Stimulated activated CD4-positive, alpha-beta T cell treated with anti-CD3 and anti-CD28 coated beads, Interleukin-1b, Interleukin-23, amount 100 ng/mL, for 24 hours (primary cell): ENCODE measurements at regions not wholly inside any gene's neighbourhood (a gene's known extent, or its start where the extent isn't known, plus 50 kb on each side); places are given as distances from the start of the nearest gene placed in this dataset.
"Not testable (repeated sequence)": the region's sequence is repeated elsewhere in the genome, so short reads cannot be mapped to it uniquely, and the experiment has no call there.

Experiments used
- DNase-seq, 4 experiments: peaks; one replicate each; pipeline ENCODE4 v3.0.0-alpha.2; 2020; ENCODE audit warnings: low read depth in 4 of 4, low spot score in 1 of 4

DNA sequence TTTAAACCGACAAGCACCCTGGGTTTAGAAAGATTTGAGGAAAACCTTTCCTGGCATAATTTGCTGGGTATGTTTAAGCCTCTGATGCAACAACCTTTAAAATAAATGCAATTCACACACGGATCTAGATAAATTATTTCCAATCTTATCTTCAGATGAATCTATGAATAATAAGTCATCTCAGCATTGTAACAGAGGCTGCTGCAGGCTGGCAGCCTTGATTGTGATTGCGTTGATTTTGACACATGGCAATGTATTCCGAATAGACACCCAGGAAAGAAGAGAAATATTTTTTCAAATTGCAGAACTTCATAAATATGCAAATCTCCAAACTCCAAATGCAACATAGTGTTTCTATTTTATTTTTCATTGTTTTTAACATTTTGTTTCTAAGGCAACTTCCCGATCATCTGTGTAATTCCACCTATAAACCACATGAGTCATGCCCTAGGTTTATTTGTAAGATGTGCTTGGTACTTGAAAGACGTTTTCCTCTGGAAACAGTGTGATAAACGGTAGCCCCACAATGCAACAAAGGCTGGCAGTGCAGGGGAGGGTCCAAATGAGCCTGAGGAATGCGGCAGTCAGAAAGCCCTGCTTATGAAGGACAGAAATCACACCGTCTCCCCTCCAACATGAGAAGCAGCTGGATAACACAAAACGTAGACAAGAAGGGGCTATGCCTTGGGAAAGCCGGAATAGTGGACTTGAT lies 359.0 kb downstream of the BRD1 start:
- no peak for DNase-seq

- DNase-seq: no peak
These were observed 360.6 kb downstream of the BRD1 start for GRCh38 chr22:49466878-49467595.

DNA sequence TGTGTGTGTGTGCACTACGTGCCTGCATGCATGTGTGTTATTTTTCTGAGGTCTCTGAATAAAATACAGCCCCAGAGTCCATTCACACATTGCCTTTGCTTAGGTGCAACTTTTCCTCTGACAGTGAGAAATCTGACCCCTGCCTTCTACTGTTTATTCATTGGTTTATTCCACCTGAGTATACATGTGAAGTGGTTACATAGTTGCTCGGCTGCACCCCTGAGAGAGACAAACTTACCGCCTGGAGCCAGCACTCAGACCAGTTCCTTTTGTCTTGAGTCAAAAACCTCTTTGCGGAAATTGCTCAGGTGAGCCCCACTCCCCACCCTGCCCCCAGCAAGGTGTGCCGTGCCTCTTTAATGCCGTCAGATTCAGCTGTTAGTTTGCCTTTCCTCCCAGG lies 363.6 kb downstream of the BRD1 start:
- no peak for DNase-seq

- no peak for DNase-seq
These were observed 364.9 kb downstream of the BRD1 start for GRCh38 chr22:49462795-49463194.

DNA sequence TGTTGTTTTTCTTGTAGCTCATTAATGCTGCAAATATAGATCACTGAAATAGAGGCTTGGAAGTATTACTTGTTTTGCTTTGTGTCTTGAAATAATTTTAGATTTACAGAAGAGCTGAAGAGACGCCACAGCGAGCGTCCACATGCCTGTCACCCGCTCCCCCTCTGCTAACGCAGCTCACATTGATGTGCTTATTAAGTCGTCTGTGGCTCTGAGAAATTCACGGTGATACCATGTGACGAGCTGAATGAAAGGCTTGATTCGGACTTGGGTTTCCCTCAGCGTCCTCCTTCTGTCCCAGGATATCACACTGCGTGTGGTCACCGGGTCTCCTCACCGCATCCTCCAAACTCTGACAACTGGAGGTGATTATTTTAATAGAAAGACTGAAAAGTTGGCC lies 365.4 kb downstream of the BRD1 start:
- no peak for DNase-seq

- DNase-seq: no peak
These were observed 366.0 kb downstream of the BRD1 start for GRCh38 chr22:49461674-49462073.

DNA sequence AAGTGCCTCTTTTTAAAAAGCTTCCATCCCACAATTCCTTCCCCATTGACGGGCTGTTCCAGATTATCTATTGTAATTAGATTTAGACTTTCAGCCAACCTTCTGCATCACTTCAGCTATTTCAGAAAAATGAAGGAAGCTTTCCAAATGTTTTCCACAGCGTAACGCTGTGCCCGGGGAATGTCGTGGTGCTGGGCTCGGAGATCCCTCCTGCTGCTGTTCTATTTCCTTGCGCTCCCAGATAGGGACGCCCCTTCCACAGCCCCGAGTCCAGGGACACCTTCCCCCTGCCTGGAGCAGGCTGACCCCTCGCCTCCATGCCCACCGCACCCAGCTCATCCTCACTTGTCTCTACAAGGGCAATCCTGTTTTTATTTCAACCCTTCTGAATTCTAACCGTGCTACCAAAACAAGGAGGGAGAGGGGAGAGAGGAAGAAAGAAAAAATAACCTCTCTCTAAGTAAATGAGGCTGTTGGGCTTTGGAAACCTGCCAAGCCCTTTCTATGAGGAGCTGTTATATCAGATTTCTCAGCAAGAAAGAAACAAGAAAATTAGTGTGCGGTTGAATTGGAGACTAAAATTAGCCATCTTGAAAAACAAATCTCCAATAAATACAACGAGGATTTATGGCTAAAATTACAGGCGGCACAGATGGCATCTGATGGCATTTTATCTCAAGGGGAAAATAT lies 366.9 kb downstream of the BRD1 start:
- no peak for DNase-seq

DNA sequence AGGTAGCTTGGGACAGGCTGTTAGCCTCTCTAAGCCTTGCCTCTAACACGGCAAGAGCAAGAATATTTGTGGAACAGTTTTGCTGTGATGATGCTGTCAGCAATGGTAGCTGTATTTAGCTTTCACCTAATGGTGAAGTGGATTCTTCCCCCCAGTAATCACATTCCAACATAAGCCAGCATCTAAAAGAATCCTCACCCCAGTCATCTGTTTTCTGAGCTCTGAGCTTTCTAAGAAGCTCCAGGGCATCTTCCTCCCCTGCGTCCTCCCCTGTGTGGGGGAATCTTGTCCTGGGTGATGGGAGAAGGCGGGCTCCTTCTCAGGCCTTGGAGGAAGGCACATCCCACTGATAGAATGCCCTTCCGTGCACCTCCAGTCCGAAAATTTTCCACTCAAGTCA lies 367.6 kb downstream of the BRD1 start:
- no peak for DNase-seq

GRCh38 chr22:49458708-49459099 lies 369.0 kb downstream of the BRD1 start:
- no peak for DNase-seq

DNA sequence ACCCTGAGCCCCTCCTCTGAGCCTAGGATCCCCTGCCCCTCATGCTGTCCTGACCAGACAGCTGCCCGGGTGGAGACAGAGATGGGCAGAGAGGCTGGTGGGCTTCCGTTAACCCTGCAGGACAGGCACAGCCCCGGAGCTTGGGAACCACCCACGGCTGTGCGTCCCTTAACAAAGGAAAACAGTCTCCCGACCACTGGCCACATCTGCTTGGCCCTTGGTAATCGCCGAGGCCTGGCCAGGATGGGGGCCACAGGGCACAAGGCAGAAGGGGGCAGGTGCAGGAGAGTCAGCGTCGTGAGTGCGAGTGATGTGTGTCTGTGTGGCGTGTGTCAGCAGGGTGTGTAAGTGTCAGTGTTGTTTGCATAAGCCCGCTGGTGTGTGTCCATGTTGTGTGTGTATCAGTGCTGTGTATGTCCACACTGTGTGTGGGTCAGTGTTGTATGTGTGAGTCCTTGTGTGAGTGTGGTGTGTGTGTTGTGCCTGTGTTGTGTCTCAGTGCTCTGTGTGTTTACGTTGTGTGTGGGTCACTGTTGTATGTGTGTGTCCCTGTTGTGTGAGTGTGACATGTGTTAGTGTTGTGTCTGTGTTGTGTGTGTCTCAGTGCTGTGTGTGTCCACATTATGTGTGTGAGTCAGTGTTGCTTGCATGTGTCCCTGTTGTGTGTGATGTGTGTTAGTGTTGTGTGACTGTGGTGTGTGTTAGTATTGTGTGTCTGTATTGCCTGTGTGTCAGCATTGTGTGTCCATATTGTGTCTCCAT lies 369.5 kb downstream of the BRD1 start:
- DNase-seq: no peak

- no peak for DNase-seq
These were observed 370.5 kb downstream of the BRD1 start for GRCh38 chr22:49457146-49457545.

GRCh38 chr22:49455595-49455994 lies 372.1 kb downstream of the BRD1 start:
- no peak for DNase-seq

- no peak for DNase-seq
These were observed 372.9 kb downstream of the BRD1 start for GRCh38 chr22:49454726-49455125.

GRCh38 chr22:49453771-49454170 lies 373.9 kb downstream of the BRD1 start:
- DNase-seq: no peak

GRCh38 chr22:49453019-49453418 lies 374.7 kb downstream of the BRD1 start:
- not testable (repeated sequence) for DNase-seq

- no peak for DNase-seq
These were observed 375.2 kb downstream of the BRD1 start for GRCh38 chr22:49452362-49452946.

DNA sequence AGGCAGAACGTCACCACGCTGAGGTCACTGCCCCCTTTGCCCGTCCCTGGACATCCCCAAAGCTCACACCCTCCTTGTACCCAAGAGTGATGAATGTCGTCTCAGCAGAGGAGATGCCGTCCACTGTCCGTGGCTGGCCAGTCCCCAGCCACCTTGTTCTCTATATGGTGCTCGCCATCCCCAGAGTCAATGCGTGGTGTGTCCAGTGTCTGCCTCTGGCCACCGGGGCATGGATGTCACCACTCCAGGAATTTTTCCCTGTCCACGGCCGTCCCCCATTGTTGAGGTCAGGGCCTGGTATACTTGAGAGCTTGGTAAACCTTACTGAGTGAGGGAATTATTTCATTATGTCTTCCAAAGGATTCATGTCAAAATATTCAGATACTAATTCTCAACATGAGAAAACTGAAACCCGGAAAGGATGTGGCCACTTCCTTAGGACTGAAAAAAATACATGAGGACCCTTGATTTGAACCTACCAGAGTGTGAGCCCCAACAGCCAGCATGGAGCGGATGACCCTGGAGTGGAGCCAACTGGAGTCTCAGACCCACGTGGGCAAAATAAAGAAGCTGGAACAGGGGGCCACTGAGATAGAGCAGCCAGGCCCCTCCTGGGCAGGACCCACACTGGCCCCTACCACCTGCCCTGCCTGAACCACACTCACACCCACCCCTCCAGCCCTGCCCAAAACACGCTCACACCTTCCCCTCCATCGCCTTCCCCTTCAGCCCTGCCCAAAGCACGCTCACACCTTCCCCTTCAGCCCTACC lies 376.4 kb downstream of the BRD1 start:
- DNase-seq: no peak

GRCh38 chr22:49450498-49450897 lies 377.2 kb downstream of the BRD1 start:
- no peak for DNase-seq

DNA sequence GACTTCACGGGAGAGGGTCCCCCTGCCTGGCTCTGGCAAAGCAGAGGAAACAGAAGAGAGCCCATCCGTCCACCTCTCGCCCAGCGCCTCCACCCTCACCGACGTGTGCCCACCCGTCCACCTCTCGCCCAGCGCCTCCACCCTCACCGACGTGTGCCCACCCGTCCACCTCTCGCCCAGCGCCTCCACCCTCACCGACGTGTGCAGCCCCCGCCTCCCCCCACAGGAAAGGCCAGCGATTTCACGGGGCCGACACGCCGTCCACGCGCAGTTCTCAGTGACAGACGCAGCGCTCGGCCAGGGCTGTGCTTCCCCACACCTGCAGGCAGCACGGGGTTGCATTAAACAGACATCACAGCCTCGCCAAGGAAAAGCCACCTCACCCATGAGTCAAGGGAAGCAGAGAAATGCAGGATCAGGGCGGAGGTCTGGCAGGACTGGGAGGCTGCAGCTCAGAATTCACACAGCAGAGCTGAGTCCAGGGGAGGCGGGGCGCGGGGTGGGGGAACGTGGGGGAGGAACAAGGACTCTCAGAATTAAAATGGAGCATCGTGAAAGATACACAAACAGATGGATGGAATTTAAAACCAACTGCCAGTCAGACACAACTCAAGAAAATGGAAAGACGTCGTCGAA lies 377.7 kb downstream of the BRD1 start:
- no peak for DNase-seq

DNA sequence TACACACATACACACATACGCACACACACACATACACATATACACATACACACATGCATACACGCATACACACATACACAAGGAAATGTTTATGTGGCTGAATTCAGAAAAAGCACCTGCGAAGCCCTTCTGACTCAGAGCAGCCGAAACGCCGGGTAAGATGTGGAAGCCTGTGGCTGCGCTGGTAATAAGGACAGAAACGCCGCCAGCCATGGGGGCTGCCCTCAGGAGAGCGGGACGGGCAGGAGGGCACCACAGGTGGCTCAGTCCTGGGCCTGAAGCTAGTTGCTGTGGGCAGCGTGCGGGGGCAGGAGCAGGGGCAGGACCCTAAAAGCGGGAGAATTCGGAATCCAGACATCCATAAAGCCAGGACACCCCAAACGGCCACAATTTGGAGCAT lies 378.3 kb downstream of the BRD1 start:
- DNase-seq: no peak
